GM19240 (cell line): ENCODE measurements at regions not wholly inside any gene's neighbourhood (a gene's known extent, or its start where the extent isn't known, plus 50 kb on each side); places are given as distances from the start of the nearest gene placed in this dataset.
"Not testable (repeated sequence)": the region's sequence is repeated elsewhere in the genome, so short reads cannot be mapped to it uniquely, and the experiment has no call there.

ENCODE experiments used
- DNase-seq: peaks from one replicate; pipeline ENCODE4 v3.0.0; 2011; ENCODE audit warnings: low spot score; ENCODE audit not compliant: insufficient read length

DNA sequence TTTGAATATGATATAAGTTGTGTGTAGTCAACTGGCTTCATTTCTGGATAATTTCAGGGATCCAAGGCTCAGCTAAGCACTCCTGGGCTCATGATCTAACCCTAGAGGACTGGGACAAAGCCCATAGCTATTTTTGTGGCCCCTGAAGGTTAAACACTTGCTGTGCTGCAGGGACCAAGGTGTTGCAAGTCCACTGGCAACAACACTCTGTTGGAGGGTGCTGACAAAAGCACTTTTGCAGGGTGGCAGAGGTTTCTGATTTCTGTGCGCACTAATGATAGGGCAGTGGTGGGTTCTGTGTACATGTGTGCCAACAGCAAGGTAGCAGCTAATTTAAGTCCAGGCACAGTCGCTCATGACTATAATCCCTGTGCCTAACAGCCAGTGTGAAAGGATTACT, 445.3 kb upstream of the SYNCRIP start:
- no peak for DNase-seq

DNA sequence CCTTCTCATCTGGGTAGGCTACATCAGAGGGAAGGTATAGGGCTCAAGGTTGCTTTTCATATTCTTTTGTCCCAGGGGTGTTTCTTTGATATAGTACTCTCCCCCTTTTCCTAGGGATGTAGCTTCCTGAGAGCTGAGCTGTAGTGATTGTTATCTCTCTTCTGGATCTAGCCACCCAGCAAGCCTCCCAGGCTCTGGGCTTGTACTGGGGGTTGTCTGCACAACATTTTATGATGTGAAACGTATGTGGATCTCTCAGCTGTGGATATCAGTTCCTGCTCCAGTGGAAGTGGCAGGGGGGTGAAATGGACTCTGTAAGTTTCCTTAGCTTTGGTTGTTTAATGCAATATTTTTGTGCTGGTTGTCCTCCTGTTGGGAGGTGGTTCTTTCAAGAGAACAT, 437.3 kb upstream of the SYNCRIP start:
- no peak for DNase-seq

DNA sequence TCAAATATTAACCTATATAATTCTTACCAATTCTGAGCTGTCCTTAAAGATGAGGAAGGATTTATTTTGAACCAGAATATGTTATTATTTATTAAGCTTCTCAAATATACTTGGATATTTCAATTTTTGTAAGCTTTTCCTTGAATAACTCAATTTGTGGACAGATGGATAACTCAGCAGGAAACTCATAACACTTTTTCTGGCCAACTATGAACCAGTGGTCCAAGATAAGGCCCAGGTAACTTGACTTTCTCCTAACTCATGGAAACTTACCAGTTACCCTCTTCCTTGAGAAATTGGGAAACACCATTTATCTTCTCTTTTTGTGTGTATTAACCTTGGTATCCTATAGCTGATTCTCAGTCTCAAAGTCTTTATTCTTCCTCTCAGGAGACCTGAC, 427.5 kb upstream of the SYNCRIP start:
- DNase-seq = no peak

DNA sequence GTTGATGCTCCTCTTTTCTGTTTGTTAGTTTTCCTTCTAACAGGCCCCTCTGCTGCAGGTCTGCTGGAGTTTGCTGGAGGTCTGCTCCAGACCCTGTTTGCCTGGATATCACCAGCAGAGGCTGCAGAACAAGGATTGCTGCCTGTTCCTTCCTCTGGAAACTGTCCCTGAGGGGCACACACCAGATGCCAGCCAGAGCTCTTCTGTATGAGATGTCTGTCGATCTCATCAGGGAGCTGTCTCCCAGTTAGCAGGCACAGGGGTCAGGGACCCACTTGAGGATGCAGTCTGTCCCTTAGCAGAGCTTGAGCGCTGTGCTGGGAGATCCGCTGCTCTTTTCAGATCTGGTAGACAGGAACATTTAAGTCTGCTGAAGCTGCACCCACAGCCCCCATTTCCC, 422.3 kb upstream of the SYNCRIP start:
- not testable (repeated sequence) for DNase-seq

DNA sequence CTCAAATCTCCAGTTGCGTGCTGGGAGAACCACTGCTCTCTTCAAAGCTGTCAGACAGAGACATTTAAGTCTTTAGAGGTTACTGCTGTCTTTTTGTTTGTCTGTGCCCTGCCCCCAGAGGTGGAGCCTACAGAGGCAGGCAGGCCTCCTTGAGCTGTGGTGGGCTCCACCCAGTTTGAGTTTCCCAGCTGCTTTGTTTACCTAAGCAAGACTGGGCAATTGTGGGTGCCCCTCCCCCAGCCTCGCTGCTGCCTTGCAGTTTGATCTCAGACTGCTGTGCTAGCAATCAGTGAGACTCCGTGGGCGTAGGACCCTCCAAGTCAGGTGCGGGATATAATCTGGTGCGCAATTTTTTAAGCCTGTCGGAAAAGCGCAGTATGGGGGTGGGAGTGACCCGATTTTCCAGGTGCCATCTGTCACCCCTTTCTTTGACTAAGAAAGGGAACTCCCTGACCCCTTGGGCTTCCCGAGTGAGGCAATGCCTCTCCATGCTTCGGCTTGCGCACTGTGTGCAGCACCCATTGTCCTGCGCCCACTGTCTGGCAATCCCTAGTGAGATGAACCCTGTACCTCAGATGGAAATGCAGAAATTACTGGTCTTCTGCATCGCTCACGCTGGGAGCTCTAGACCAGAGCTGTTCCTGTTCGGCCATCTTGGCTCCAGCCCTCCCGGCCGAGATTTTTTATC, 414.8 kb upstream of the SYNCRIP start:
- DNase-seq = not testable (repeated sequence)

DNA sequence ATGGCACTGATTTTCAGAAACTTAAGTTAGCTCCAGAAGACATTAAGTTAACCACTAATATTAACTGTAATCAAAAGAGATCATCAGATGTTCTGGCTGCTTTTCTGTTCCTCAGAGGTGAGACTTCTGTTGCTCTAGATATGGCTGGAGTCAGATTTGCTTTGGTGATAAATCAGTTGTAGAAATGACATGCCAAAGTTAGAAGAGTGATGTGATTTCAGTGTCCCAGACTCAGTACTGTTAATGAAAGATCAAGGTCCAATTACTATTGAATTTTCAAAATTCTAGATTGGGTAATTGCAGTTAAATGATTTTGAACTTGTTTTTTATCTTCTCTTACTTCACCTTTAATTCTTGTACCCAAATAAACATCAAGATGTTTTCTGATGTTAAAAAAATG, 402.4 kb upstream of the SYNCRIP start:
- no peak for DNase-seq

DNA sequence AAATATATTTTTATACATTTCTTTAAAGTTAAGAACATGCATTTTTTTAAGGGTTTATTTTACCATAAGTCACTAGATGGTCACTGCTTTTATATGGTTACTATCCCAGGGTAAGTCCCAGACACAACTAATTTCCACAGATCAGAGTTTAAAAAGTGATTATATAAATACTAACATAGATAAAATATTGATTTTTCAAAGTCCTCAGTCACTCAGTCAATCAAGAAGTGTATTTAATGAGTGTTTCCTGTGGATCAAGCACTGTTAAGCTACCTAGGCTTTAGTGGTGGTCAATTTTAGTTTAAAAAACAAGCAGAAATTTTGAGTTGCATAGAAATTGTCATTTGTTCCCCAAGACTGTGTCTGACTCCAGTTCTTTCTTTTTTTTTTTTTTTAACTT, 399.5 kb upstream of the SYNCRIP start:
- no peak for DNase-seq

DNA sequence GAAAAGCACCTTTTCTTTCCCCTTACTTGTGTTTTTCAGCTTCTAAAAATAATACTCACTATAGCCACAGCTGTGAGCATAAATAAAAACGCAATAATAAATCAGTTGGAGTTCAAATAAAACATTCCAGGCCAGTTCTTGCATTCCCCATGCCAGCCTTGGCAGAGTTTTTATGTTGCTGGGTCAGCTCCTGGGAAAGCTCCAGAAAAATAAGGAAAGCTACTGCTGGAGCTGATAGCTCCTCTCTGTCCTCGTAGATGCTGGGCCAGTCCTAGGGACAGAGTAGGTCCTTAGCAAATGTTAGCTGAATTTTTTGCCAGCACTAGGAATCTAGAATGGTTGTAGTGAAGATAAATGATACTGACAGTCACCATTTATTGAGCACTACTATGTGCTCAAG, 389.0 kb upstream of the SYNCRIP start:
- DNase-seq = no peak

DNA sequence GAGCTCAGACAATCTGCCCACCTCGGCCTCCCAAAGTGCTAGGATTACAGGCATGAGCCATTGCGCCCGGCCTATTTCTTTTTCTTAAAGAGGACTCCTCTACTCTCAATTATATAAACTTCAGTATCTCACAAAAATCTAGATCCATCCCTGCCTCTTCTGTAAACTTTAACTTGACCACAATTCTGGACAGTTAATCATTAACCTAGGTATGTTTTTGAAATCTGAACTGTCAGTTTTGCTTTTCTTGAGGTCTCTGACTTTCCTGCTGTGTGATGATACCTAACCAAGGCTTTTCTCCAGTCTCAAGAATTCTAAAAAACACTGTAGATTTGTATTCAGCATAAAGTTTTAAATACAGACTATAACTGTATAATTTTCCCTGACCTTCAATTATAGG, 388.2 kb upstream of the SYNCRIP start:
- no peak for DNase-seq

DNA sequence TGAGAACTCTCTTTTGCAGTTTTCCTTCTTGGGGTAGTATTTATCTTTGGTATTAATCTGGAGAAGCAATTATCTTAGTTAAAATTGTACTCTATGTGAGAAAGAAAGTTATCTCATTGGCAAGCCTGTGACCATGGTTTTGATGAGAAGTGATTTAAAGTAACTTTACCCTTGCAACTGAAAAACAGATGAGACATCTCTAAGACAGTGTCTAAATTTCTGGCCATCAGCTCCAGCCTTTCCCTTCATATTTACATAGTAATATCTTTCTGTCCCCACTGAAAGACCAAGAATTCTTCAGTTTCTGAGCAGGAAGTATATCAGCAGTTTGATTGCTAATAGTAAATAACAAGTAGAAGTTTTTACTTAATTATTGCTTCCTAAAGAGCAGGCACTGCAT, 386.1 kb upstream of the SYNCRIP start:
- no peak for DNase-seq

DNA sequence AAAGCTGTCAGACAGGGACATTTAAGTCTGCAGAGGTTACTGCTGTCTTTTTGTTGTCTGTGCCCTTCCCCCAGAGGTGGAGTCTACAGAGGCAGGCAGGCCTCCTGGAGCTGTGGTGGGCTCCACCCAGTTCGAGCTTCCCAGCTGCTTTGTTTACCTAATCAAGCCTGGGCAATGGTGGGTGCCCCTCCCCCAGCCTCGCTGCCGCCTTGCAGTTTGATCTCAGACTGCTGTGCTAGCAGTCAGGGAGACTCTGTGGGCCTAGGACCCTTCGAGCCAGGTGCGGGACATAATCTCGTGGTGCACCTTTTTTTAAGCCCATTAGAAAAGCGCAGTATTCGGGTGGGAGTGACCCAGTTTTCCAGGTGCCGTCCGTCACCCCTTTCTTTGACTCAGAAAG, 384.2 kb upstream of the SYNCRIP start:
- DNase-seq = not testable (repeated sequence)

DNA sequence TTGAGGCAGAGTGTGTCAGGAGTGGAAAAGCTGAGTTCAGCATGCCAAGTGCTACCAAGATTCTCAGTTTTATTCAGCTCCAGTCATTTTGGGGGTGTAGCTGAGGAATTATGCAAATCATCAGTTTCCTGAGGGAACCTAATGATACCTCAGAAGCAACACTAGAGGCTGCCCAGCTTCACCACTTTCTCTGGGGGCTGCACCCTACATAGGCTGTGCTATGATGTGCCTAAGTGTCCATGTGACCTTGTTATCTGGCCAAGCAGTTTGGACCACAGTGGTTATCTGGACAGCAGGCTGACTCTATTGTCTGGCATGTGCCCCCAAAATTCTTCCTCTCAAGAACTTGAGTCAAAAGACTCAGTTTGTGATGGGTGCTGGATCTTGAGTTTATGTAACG, 374.6 kb upstream of the SYNCRIP start:
- no peak for DNase-seq

DNA sequence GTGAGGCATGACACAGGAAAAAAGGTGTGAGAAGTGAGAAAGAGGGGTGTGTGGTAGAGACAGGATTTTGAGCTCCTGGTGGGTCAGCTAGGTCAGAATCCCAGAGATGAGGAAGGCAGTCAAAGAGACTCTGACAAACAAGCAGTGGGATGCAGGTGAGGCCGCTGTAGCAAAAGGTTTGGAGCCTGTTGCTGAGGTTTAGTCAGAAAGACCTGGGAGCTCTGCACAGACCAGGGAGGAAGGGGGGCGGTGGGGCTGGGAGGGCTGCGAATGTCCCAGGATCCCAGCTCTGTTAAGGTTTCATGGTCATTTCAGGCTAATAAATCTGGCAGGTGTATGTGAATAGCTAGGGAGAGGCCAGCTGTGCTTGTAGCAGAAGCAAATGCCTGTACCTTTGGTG, 373.9 kb upstream of the SYNCRIP start:
- no peak for DNase-seq

DNA sequence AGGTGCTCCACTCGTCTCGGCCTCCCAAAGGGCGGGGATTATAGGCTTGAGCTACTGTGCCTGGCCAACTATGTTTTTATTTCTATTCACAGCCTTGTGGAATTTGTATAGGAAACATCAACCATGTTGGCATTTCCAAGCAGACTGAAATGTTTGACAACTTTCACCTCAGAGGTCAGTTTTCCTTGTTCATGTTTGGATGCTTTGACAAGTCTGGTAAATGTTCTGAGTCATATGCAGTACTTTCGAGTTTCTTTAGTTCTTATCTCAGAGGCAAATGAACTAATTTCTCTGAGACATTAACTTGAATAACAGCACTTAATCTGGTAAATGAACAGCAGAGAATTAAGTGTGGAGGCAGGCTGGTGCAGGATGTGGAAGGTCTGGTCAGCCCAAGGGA, 373.4 kb upstream of the SYNCRIP start:
- no peak for DNase-seq

DNA sequence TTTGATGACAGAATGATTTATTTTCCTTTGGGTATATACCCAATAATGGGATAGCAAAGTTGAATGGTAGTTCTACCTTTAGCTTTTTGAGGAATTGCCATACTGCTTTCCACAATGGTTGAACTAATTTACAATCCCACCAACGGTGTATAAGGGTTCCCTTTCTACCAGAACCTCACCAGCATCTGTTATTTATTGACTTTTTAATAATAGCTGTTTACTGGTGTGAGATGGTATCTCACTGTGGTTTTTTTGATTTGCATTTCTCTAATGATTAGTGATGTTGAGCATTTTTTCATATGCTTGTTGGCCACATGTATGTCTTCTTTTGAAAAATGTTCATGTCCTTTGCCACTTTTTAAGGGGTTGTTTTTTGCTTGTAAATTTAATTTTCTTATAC, 370.3 kb upstream of the SYNCRIP start:
- not testable (repeated sequence) for DNase-seq

DNA sequence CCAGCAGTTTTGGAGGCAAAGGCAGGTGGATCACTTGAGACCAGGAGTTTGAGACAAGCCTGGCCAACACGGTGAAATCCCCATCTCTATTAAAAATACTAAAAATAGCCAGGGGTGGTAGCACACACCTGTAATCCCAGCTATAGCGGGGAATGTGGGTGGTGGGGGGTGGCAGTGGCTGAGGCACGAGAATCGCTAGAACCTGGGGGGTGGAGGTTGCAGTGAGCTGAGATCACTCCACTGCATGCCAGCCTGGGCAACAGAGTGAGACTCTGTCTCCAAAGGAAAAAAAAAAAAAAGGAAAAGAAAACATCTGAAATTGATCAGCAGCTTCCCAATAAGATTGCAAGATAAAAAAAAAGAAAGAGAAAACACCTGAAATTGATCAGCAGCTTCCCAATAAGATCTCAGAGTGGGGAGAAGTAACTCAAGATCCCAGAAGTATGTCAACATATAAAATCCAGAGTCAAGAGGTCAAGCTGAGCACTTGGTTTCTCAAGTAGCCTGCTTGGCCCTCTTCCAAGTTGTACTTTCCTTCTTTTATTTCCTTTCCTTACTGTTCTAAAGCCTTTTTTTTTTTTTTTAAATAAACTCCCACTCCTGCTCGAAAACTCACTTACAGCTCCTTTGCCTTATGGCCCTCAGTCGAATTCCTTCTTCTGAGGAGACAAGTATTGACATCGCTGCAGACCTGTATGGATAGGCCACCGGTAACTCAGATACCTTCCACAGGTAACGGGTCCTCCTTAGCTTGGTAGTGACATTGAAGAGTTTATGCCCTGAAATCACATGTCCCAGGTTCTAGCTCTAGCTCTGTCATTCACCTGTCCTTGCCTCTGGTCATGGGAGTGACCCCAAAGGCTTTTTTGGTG, 368.5 kb upstream of the SYNCRIP start:
- DNase-seq = no peak

DNA sequence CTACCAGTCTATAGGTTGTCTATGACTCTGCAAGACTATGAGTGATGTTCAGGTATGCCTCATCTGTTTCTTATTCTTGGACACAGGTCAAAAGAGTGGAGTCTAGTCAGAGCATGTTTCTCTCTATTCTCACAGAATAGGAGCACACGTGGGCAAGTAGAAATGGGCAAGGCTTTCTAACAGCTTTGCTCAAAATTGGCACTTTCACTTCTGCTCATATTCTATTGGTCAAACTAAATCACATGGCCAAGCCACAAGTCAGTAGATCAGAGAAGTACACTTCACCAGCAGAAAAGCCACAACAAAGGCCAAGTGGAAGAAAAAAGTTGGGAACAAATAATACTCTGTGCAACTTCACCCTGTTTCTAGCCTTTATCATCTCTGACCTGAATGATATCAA, 354.5 kb upstream of the SYNCRIP start:
- no peak for DNase-seq

DNA sequence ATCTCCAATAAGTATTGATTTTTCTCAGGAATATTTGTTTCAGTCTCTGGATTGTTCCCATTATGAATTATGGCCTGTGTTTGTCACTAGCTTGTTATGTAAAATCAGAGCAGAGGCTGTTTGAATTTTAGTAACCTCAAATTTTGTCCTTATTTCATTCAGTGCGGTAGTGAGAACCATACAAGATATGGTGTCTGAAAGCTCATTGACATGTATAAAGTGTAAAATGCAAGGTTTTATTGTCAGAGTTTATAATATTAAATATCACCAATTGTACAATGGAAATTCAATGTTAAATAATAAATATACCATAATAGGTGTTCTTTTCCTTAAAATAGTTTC, 353.3 kb upstream of the SYNCRIP start:
- no peak for DNase-seq

DNA sequence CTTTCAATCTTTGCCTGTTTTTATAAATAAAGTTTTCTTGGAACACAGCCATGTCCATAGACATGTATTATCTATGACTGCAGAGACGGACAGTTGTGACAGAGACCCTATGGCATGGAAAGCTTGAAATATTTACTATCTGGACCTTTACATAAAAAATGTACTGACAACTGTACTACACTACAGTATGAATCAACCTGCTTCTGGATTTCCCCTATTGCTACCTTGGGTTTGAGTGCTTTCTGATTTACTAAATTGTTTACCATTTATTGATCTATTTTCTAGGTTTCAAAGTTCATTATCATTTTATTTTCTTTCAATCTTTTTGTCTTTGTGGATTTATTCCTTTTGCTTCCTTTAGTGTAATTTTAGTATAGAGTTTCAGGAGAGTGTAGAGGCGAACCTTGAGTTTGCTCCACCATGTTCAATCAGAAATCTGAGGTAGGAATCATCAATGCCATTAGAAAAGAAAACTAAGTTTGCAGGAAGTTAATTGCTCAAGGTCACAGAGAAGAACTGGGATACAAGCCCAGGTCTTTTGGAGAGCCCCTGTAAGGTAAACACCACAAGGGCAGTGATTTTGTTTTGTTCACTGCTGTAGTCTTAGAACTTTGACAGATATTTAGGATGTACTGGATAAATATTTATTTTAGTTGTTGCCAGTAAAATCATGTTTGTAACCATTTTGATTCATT, 352.8 kb upstream of the SYNCRIP start:
- no peak for DNase-seq

DNA sequence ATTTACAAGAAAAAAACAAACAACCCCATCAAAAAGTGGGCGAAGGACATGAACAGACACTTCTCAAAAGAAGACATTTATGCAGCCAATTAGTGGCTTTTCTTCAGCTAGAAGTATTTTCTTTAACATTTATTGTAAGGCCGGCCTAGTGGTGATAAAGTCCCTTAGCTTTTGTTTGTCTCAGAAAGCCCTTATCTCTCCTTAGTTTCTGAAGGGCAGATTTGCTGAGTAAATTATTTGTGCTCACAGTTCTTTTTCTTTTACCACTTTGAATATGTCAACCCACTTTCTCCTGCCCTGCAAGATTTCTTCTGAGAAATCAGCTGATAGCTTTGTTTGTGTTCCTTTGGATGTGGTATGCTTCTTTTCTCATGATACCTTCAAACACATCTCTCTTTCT, 344.0 kb upstream of the SYNCRIP start:
- no peak for DNase-seq

DNA sequence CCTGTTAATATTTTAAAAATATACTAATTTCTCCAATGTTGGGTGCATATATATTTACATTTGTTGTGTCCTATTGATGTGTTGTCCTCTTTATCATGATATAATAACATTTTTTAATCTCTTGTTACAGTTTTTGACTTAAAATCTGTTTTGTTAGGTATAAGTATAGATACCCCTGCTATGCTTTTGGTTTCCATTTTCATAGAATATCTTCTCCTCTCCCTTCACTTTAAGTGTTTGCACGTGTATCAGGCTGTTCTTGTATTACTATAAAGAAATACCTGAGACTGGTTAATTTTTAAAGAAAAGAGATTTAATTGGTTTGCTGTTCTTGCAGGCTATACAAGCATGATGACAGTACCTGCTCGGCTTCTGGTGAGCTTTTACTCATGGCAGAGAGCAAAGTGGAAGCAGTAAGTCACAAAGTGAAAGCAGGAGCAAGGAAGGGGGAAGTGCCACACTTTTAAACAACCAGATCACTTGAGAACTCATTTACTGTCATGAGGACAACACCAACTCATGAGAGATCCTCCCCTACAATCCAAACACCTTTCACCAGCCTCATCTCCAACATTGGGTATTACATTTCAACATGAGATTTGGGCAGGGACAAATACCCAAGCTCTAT, 340.5 kb upstream of the SYNCRIP start:
- no peak for DNase-seq

DNA sequence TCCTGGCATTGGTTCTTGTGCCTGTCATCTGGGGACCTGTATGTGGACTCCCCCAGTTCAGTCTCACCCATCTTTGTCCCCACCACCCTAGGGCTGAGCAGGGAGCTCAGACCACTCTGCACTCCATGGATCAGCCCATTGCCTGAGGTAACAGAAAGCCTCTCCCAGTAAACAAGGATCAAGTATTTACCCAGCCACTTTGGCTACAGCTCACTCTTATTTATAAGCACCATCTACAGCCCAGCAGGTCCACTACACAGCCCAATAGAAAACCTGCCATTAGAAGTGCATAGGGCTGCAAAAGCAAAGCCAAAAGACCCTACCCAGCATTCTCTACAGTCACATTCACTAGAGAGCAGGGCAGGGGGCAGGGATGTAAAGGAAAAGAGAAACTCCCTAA, 335.0 kb upstream of the SYNCRIP start:
- DNase-seq = no peak
